ENCODE measurements at regions not wholly inside any gene's neighbourhood (a gene's known extent, or its start where the extent isn't known, plus 50 kb on each side); places are given as distances from the start of the nearest gene placed in this dataset.
"Not testable (repeated sequence)": the region's sequence is repeated elsewhere in the genome, so short reads cannot be mapped to it uniquely, and the experiment has no call there.

DNA sequence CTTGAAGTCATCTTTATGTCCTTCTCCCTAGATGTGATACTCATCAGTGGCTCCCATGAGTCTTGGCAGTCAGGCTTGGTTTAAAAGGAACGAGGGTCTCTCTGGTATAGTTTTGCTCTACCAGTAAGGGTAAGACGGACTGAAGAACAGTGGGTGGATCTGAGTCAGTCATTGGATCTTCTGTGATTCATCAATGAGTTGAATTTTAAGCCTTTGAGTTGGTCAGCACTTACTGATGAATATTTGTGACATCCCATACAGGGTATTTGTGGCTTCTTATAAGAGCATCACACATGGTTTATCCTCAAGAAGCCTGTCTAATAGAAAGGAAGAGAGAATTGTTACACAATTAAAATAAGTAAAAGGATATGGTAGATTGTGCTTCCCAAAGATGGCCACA lies 87.3 kb upstream of the NAMPT start:
- no peak for DNase-seq

DNA sequence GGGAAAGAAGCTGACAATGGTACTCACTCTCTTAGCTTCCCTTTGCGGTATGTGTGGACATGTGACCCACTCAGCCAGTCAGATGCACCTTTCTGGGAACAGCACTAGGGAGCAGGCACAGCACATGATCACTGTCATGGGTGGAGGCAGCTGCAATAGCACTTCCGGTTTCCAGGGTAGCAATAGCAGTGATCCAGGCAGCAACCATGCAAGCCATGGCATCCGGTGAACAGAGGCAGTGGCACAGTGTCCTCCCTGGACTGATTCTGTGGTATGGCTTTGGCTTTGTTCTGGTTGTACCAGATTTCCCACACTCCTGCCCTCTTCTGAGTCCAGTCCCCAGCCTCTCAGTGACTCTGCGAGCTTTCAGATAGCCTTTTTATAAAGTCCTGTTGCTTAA lies 86.8 kb upstream of the NAMPT start:
- no peak for DNase-seq

DNA sequence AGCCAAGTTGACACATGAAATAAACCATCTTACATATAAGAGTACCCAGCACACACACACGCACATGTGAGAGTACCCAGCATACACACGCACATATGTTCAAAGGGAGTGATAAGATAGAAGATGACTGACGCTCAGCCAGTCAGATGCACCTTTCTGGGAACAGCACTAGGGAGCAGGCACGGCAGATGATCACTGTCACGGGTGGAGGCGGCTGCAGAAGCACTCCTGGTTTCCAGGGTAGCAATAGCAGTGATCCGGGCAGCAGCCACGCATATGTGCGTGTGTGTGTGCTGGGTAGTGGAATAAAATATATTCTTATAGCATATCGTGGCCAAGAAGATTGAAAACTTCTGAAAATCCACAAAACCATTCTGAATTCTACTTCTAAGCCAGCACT lies 85.8 kb upstream of the NAMPT start:
- DNase-seq = no peak

DNA sequence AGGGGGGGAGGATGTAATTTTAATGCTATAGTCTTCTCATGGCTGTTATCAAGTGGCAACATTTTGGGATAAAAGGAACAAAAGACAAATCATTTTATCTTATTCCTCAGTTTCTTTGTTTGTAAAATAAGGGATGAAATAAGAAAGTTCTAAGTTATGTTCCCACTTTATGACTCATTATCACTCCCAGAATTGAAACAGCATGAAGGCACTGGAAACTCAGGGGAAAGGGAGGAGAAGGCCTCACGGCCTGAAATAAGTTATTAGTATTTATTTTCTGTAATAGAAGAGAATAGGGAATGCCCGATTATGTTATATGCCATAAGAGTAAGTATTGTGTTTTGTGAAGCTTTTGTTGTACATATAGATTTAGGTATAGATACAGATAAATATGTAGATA lies 85.0 kb upstream of the NAMPT start:
- DNase-seq = no peak

DNA sequence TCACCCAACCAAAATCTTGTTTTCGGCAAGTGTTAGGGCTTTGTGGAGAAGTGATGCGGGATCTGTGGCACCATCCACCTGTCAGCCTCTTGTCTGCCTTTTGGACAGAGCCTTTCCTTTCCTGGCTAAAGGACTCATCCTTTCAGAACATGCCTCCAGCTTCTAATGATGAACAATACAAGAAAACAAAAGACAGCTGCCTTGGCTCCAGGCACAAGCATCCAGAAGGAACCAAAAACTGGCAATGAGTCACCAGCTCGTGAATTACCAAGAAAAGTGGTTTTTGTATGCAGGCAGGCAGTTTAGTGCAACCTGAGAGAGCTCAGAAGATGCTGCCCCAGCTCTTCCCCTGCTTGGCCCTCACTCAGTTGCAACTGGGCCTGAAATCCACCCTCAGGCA lies 84.6 kb upstream of the NAMPT start:
- no peak for DNase-seq

DNA sequence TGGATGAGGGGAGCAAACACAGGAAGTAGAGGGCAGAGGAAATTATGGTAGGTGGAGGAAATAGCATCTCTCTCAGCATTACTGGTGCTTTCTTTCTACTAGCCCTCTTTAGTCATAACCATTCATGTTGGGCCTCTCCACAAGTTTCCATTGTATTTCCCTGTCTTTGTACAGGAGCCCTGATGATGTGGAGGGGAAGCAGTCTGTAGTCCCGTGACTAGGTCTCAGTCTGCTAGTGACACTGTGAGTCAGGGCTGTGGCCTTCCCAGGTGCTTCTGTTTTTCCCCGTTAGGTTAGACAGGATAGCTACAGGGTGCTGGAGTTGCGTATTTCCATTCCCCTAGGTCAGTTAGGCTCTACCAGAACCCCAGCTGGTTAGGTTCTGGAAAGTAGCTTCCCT lies 82.9 kb upstream of the NAMPT start:
- no peak for DNase-seq

DNA sequence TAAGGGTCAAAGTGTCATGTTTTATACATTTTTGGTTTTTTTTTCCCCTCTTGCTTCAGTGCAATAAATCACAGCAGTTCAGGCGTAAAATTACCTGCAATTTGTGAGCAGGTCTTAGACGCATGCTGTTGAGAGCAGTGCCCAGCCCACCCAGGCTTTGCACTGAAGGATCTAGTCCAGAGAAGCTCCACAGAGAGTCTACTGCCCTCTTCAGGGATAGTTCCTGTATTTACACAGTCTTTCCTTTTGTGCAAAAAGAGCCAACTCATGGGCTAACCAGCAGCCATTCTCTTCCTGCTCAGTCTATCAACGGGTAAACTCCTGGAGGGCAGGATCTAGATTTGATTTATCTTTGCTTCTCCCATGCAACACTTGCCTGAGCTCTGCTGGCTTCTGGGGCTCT lies 82.2 kb upstream of the NAMPT start:
- peak; percentile 3 for DNase-seq

DNA sequence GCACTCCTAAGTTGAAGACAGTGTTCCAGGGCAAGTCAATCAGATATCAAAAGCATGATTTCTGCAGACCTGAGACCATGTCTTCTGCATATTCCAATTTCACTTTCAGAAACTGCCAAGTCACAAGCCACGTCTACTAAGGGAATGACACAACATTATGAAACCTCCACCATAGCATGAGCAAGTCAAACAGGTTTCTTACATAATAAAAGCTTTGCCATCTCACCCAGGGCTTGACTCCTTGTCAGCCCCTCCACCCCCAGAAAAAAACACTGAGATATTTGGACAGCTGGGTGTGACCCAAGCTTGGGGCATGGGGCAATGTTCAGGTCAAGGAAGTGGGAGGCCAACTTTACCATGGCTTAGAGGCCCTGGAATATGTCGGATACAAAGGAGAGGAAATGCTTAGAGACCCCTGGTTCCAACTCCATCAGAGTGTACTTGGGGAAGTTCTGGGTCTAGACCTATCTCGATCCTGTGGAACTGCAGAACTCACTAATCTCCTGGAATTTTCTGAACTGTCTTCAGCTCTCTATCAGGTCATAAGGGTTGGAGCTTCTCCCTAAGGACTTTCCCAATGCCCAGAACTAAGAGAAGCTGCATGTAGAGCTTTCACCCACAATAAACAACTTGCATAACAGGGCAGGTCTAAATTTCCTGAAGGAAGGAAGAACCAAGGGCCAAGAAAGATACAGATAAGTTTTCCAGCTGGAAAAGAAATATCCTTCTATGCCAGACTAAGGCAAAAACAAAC lies 80.6 kb upstream of the NAMPT start:
- DNase-seq = no peak

DNA sequence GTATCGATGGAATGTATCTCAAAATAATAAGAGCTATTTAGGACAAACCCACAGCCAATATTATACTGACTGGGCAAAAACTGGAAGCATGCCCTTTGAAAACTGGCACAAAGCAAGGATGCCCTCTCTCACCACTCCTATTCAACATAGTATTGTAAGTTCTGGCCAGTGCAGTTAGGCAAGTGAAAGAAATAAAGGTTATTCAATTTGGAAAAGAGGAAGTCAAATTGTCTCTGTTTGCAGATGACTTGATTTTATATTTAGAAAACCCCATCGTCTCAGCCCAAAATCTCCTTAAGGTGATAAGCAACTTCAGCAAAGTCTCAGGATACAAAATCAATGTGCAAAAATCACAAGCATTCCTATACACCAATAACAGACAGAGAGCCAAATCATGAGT lies 77.7 kb upstream of the NAMPT start:
- DNase-seq = not testable (repeated sequence)

DNA sequence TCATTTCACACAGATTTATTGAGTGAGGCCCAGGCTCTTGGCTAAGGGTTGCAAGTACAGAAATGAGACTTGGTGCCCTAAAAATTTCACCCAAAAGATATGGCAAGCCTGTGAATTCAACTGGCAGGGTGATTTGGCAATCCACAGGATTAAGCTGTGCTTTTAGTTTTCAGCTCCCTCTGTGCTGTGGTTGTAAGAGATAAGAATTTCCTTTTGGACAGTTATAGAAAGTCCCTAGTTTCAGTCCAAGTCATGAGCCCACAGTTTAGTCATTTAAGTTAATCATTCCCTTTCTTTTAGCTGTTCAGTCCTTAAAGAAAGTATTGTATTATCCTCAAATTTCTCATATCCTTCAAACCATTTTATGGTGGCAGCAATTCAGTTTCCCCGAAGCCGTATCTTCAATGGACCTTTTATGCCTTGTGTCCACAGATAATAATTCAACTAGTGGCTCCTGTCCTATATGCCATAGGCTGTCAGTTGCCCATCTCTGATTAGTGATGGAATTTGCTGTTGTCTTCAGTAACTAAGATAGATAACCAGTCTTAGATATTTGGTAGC lies 73.4 kb upstream of the NAMPT start:
- DNase-seq = no peak

DNA sequence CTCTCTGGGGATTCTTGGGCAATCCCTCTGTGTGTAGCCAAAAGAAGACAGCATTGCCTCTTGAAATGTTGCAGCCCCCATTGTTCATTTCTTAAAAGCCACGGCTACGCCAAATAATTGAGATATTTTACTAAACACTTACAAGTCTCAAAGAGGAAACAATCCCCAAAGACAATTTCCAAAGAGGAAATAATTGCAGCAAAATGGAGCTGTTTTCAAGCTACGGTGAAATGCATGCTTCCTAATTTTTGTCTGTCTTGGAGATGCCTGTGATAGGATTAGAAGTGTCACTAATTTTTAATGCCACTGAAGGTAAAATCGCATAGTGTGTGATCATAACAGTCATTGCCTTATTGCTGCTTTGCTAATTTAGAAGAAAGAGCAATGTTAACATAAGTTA lies 72.9 kb upstream of the NAMPT start:
- DNase-seq = no peak

DNA sequence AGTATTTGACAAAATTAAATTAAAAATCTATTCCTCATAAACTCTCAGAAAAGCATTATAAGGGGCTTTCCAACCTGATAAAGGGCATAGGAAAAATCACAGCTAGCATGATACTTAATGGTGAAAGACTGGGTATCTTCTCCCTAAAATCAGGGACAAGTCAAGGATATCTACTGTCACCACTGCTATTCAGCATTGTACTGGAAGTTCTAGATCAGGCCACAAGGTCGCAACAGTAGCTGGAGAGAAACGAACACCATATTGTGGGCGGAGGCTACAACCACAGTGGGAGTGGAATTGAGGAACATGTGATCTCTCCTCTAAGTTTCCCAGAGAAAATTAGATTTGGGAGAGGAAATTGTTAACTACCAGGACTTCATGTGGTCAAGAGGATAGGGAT lies 70.0 kb upstream of the NAMPT start:
- no peak for DNase-seq

DNA sequence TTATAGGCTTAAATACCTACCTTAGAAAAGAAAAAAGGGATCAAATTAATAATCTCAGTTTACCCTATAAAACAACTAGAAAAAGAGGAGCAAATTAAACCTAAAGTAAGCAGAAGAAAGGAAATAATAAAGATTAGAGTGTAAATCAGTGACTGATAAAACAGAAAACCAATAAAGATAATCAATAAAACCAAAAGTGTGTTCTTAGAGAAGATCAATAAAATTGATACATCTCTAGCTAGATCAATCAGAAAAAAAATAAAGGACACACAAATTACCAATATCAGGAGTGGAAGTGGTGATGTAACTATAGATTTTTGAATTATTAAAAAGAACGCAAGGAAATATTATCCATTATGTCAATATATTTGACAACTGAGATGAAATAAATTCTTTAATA lies 69.2 kb upstream of the NAMPT start:
- DNase-seq = no peak

DNA sequence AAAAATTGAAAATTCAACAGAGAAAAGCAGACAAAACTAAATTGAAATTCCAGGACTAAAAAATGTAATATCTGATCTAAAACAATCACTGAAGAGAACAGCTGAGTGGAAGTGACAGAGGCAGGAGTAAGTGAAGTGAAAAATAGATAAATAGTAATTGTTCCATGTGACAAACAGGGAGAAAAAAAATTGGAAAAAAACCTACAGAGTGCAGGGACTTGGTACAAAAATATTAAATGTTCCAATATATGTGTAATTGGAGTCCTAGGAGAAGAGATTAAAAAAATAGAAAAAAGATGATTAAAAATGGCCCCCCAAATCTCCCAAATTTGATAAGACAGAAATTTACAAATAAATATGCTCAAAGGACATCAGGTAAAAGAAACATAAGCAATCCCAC lies 63.4 kb upstream of the NAMPT start:
- DNase-seq = no peak

DNA sequence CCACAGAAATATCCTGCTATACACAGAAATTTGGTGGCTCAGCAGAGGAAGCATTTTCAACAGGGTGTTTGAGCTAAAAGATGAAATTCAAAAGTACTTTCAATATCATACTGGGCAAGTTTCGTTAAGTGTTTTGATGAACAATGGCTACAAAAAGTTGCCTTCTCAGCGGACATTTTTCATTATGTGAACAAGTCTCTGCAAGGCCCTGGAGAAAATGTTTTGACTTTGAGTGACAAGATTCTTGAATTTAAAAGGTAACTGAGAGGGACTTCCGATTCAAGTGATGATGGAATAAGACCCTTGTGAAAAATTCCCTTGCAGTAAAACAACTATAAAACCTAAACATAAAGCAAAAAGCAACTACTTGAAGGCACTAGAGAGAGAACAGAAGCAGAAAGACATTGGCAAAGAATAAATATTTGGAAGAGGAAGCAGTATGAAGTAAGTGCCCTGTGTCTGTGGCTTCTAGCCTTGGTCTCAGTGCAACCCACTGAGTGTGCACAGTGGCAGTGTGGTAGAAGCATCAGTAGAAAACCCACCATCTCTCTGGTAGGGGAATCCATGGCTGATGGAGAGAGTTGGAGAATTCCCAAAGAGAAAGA lies 62.5 kb upstream of the NAMPT start:
- no peak for DNase-seq

DNA sequence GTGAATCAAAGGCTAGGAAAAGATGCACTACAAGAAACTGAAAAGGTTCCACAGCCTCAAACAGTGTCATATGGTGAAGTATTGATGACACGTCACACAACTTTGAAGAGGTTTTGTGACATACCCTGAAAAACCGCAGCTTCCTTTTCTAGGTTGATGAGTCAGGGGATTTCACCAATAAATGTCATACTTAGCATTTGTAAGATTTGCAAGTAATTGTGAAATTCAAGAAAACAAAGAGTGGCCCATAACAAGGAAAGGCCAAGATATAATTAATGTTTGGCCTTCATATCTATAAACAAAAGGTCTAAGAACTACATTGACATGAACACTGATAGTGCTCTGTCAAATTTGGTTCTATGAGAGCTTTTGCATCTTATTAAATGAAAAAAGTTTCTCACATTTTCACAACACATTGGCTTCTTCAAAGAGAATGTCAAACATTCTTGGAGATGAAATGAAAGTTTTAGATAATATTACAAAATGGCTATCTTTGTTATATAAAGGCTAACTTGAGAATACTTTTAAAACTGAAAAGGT lies 62.0 kb upstream of the NAMPT start:
- no peak for DNase-seq

DNA sequence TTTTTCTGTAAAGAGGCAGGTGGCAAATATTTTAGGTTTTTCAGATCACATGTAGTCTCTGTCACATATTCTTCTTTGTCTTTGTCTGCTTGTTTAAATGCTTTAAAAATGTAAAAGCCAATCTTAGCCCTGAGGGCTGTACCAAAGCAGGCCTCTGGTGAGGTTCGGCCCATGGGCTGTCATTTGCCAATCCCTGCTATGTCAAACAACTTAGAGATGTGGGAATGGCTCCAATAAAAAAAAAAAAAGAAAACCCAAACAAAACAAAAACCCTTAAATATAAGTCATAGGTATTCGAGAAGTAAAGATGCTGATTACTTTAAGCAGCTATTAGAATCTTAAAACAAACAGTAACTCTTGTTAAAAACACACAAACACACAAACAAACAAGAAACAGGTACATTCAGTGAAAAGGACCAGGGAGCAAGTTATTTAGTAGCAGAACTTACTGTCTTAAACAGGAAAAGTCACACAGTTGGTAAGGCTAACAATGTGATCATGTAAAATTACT lies 61.4 kb upstream of the NAMPT start:
- no peak for DNase-seq

DNA sequence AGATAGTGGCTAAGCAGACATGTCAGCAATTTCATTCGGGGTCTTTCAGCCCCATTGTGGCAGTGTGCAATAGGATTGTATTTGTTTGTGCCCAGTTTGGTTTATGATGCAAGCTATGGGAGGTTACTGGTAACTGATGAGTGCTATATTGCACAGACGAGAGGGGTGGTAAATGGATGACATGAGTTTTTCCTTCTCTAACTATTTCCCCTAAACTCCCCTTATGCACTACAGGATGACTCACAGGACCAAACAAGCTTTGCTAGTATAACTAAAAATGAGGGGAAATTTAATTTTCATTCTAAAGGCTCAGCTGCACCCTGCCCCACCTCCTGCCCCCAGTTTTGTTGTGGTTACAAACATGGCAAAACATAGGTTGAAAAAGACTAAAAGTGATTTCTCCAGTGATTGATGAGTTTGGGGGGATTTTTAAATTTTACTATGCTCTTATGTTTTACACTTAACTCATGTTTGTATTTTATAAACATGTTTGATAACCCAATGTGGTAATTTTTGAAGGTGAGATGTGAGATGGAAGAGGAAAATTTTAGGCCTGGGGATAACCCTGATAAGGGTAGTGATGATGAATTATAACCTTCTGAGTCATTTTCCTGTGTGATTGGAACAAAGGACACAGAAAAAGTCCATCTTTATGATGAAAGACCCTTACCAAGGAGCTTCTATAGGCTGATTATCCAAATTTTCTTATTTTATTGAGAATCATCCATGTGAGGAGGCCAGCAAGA lies 60.8 kb upstream of the NAMPT start:
- DNase-seq = no peak

DNA sequence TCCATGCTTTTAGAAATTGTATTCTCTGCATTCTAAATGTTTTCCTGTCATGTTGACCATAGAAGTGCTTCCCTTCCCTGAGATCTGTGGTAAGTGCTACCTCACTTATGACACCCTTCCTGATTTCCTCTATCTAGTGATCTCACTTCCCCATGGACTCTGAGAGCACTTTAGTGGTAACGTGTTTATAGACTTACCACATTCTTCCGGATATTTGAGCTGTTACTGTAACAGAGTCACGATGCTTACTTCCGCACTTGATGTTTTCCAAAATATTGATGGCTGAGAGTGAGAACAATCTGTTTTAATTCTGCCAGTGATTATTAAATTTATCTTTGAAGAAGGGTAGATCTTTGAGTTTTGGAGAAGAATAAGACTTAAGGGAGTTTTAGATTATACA lies 60.1 kb upstream of the NAMPT start:
- DNase-seq = no peak

DNA sequence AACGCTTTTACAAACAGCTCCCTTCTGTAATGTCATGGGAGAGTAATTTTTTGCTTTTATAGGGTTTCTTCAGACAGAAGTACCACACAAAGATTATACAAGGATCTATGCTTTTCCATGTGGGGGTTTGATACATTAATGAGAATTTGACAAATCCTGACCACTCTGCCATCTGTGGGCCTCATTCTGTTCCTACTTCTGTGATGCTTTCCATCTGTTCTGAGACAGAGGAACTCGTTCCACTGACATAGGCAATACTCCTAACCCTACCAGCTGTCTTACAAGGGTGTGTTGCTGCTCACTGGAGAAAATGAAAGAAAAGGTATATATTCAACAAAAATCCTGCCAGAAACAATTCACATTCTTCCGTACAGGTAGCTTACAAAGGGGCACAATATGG lies 59.4 kb upstream of the NAMPT start:
- no peak for DNase-seq

DNA sequence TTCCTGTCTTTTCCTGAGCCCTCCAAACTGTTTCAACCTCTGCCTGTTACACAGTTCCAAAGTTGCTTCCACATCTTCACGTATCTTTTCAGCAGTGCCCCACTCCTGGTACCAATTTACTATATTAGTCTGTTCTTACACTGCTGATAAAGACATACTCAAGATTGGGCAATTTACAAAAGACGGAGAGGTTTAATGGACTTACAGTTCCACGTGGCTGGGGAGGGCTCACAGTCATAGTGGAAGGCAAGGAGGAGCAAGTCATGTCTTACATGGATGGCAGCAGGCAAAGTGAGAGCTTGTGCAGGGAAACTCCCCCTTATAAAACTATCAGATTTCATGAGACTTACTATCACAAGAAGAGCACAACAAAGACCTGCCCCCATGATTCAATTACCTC lies 57.3 kb upstream of the NAMPT start:
- not testable (repeated sequence) for DNase-seq

DNA sequence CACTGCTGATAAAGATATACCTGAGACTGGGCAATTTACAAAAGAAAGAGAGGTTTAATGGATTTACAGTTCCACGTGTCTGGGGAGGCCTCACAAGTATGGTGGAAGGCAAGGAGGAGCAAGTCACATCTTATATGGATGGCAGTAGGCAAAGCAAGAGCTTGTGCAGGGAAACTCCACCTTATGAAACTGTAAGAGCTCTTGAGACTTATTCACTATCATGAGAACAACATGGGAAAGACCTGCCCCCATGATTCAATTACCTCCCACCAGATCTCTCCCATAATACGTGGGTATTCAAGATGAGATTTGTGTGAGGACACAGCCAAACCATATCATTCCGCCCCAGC lies 55.4 kb upstream of the NAMPT start:
- not testable (repeated sequence) for DNase-seq

DNA sequence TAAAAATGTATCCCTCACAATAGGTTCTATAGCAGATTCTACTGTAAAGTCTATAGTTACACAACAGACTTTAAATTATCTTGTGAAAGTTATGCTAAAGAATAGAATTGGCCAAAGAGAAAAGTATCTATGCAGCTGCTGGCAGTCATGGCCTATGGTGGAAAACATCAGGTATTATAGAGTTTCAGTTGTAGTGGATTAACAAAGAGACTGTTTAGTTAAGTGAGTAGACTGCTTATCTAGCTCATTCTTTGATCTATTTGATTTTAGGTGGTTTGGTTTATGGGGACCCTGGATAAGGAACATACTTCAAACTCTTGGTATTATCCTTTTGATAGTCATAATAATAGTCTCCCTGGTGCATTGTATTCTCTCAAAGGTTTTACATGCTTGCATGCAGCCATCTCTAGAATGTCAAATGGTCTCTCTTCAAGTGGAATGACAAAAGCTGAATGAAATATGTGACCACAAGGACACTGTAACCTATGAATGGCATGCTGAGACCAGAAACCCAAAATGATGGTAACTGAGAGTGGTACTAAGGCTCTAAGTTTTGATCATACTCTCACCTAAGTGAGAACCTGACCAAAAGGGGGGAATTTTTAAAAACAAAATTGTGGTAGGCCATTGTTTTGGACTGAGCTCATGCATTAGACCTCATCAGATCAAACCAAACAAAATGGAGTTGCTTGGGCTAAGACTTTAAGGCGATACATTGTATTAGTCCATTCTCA lies 54.9 kb upstream of the NAMPT start:
- DNase-seq = no peak
